ENCODE measurements at regions not wholly inside any gene's neighbourhood (a gene's known extent, or its start where the extent isn't known, plus 50 kb on each side); places are given as distances from the start of the nearest gene placed in this dataset.

- Histone ChIP-seq H3K27me3 (no peaks in the 10 kb centered on the region), H3K4me3 (no peak overlapping the region), H3K27ac (no peak overlapping the region), H3K4me1 (no peaks in the 10 kb centered on the region), H3K9me3 (no peaks in the 10 kb centered on the region), H3K36me3 (no peaks in the 10 kb centered on the region), H3K9ac (ENCODE audit: low read depth in 2 of 2, low read length in 2 of 2) (no peak overlapping the region)
- TF ChIP-seq CTCF (IDR thresholded peaks at IDR 0.05), result no peak
- DNase-seq, result no peak
- intact Hi-C loops (cut with DNase I), result no loop called here
Observed at GRCh38 chr4:8775121-8775520, 96.5 kb downstream of the HMX1 start.

GRCh38 chr4:8774071-8774470 is 97.6 kb downstream of the HMX1 start:
- DNase-seq, result no peak
- intact Hi-C loops (cut with DNase I), result no loop called here

GRCh38 chr4:8773124-8773931 is 98.3 kb downstream of the HMX1 start:
- Histone ChIP-seq H3K9me3 (no peaks in the 10 kb centered on the region), H3K4me1 (no peaks in the 10 kb centered on the region), H3K4me3 (no peak overlapping the region), H3K27ac (no peak overlapping the region), H3K9ac (ENCODE audit: low read depth in 2 of 2, low read length in 2 of 2) (no peak overlapping the region), H3K27me3 (no peaks in the 10 kb centered on the region), H3K36me3 (no peaks in the 10 kb centered on the region)
- intact Hi-C loops (cut with DNase I), result no loop called here
- DNase-seq, result no peak
- TF ChIP-seq CTCF (IDR thresholded peaks at IDR 0.05), result no peak

More at GRCh38 chr4:8774071-8774470, 97.6 kb downstream of the HMX1 start:
- Histone ChIP-seq H3K27ac (no peak overlapping the region), H3K4me1 (no peaks in the 10 kb centered on the region), H3K9me3 (no peaks in the 10 kb centered on the region), H3K9ac (ENCODE audit: low read depth in 2 of 2, low read length in 2 of 2) (no peak overlapping the region), H3K36me3 (no peaks in the 10 kb centered on the region), H3K4me3 (no peak overlapping the region), H3K27me3 (no peaks in the 10 kb centered on the region)
- no peak for TF ChIP-seq CTCF (IDR thresholded peaks at IDR 0.05)

- no peak overlapping the region for H3K27ac ChIP-seq
- TF ChIP-seq CTCF (IDR thresholded peaks at IDR 0.05), result no peak
- H3K27me3 ChIP-seq, result no peaks in the 10 kb centered on the region
- no peaks in the 10 kb centered on the region for H3K36me3 ChIP-seq
- no peak for DNase-seq
- H3K4me3 ChIP-seq, result no peak overlapping the region
- H3K9ac ChIP-seq (ENCODE audit: low read depth in 2 of 2, low read length in 2 of 2), result no peak overlapping the region
- intact Hi-C loops (cut with DNase I), result no loop called here
- no peaks in the 10 kb centered on the region for H3K4me1 ChIP-seq
- H3K9me3 ChIP-seq, result no peaks in the 10 kb centered on the region
Observed at GRCh38 chr4:8772499-8773123, 99.0 kb downstream of the HMX1 start.

- no peak overlapping the region for H3K4me3 ChIP-seq
- no peaks in the 10 kb centered on the region for H3K4me1 ChIP-seq
- intact Hi-C loops (cut with DNase I), result no loop called here
- no peaks in the 10 kb centered on the region for H3K27me3 ChIP-seq
- no peaks in the 10 kb centered on the region for H3K36me3 ChIP-seq
- DNase-seq, result no peak
- no peak for TF ChIP-seq CTCF (IDR thresholded peaks at IDR 0.05)
- H3K9me3 ChIP-seq, result no peaks in the 10 kb centered on the region
- H3K27ac ChIP-seq, result no peak overlapping the region
- H3K9ac ChIP-seq (ENCODE audit: low read depth in 2 of 2, low read length in 2 of 2), result no peak overlapping the region
Observed at GRCh38 chr4:8771666-8772065, 100.0 kb downstream of the HMX1 start.

Data from colonic mucosa (tissue), 4 donors.